GM23338 (cell line): ENCODE measurements at regions not wholly inside any gene's neighbourhood (a gene's known extent, or its start where the extent isn't known, plus 50 kb on each side); places are given as distances from the start of the nearest gene placed in this dataset.

ENCODE experiments used
- ATAC-seq: fragments of 200-7000 bp; cut with Tn5 transposase; 3 replicates; pipeline ENCODE4 v1.9.1; 2020
- DNase-seq: peaks from one replicate; pipeline ENCODE4 v3.0.0-alpha.2; 2015; ENCODE audit warnings: low spot score
- H2AFZ ChIP-seq: fragments of 200-600 bp; sonication (generic); 2 replicates; pipeline ENCODE4 v1.8.0; 2016; ENCODE audit warnings: antibody characterized with exemption, mild to moderate bottlenecking, moderate library complexity
- H3F3A ChIP-seq: fragments of 200-600 bp; sonication (generic); replicated peaks from 2 replicates; pipeline ENCODE4 v1.8.0; 2017; ENCODE audit warnings: antibody characterized with exemption, mixed run types, low read depth
- H3K27ac ChIP-seq: fragments of 200-600 bp; sonication (generic); 2 replicates; pipeline ENCODE4 v1.6.1; 2016; ENCODE audit warnings: low read depth
- H3K27me3 ChIP-seq: fragments of 200-600 bp; sonication (generic); 2 replicates; pipeline ENCODE4 v1.8.0; 2016; ENCODE audit warnings: mild to moderate bottlenecking, mixed run types, moderate library complexity; ENCODE audit not compliant: insufficient read depth
- H3K36me3 ChIP-seq: fragments of 200-600 bp; sonication (generic); 2 replicates; pipeline ENCODE4 v1.8.0; 2016; ENCODE audit warnings: mild to moderate bottlenecking; ENCODE audit not compliant: insufficient read depth
- H3K4me1 ChIP-seq: fragments of 200-600 bp; sonication (generic); 2 replicates; pipeline ENCODE4 v1.8.0; 2016; ENCODE audit warnings: mild to moderate bottlenecking, moderate library complexity; ENCODE audit not compliant: insufficient read depth
- H3K4me2 ChIP-seq: fragments of 200-600 bp; sonication (generic); 2 replicates; pipeline ENCODE4 v1.7.1; 2017; ENCODE audit warnings: mixed run types
- H3K4me3 ChIP-seq: fragments of 200-600 bp; sonication (generic); 2 replicates; pipeline ENCODE4 v1.6.1; 2016; ENCODE audit warnings: mixed run types
- H3K79me2 ChIP-seq: fragments of 200-600 bp; sonication (generic); replicated peaks from 2 replicates; pipeline ENCODE4 v1.8.0; 2017; ENCODE audit warnings: mild to moderate bottlenecking; ENCODE audit not compliant: insufficient read depth
- H3K9me2 ChIP-seq: fragments of 200-600 bp; sonication (generic); 2 replicates; pipeline ENCODE4 v1.8.0; 2017; ENCODE audit not compliant: insufficient read depth
- H4K20me1 ChIP-seq: fragments of 200-600 bp; sonication (generic); replicated peaks from 2 replicates; pipeline ENCODE4 v1.8.0; 2017; ENCODE audit warnings: mild to moderate bottlenecking; ENCODE audit not compliant: insufficient read depth
- H3K27ac Mint-ChIP-seq: 2 replicates; pipeline ENCODE4 v1.8.0; 2020; ENCODE audit warnings: inconsistent platforms, mild to moderate bottlenecking, moderate library complexity, mixed read lengths
- H3K27me3 Mint-ChIP-seq: 3 replicates; pipeline ENCODE4 v1.8.0; 2022; ENCODE audit warnings: low read depth, mild to moderate bottlenecking, moderate library complexity, mixed read lengths, inconsistent platforms; ENCODE audit not compliant: insufficient read depth, poor library complexity
- H3K36me3 Mint-ChIP-seq: 3 replicates; pipeline ENCODE4 v1.8.0; 2021; ENCODE audit warnings: low read depth, mild to moderate bottlenecking, inconsistent platforms, moderate library complexity, mixed read lengths
- H3K4me1 Mint-ChIP-seq: 3 replicates; pipeline ENCODE4 v1.8.0; 2020; ENCODE audit warnings: mild to moderate bottlenecking, inconsistent platforms, mixed read lengths
- H3K4me3 Mint-ChIP-seq: 3 replicates; pipeline ENCODE4 v1.8.0; 2021; ENCODE audit warnings: moderate library complexity, mild to moderate bottlenecking, inconsistent platforms, mixed read lengths
- H3K9me3 Mint-ChIP-seq: 3 replicates; pipeline ENCODE4 v1.8.0; 2020; ENCODE audit warnings: moderate library complexity, mild to moderate bottlenecking, inconsistent platforms, mixed read lengths
- CREB1 ChIP-seq: fragments of 250-450 bp; sonication (Bioruptor Pico); IDR thresholded peaks from 2 replicates; pipeline ENCODE4 v1.5.0; 2020; ENCODE audit warnings: low read depth, mild to moderate bottlenecking, moderate library complexity
- CTCF ChIP-seq, 2 experiments: fragments of 200-600 bp in 1 of 2; sonication (generic) in 1 of 2; conservative IDR thresholded peaks; 2 replicates each; pipeline versions ENCODE4 v1.5.1 to v1.6.1; 2016 to 2017; ENCODE audit warnings: antibody characterized with exemption in 2 of 2, low read depth in 2 of 2, mild to moderate bottlenecking in 2 of 2, moderate library complexity in 1 of 2
- ETS1 ChIP-seq: IDR thresholded peaks from 2 replicates; pipeline ENCODE4 v1.6.1; 2016; ENCODE audit warnings: antibody characterized with exemption
- EZH2 ChIP-seq: fragments of 200-600 bp; sonication (generic); IDR thresholded peaks from one replicate; pipeline ENCODE4 v1.8.0; 2017; ENCODE audit warnings: antibody characterized with exemption, mild to moderate bottlenecking, low read depth; ENCODE audit not compliant: unreplicated experiment
- JUNB ChIP-seq: IDR thresholded peaks from one replicate; pipeline ENCODE4 v1.6.1; 2016; ENCODE audit warnings: antibody characterized with exemption; ENCODE audit not compliant: unreplicated experiment
- NANOG ChIP-seq: IDR thresholded peaks from 2 replicates; pipeline ENCODE4 v1.6.1; 2016; ENCODE audit warnings: antibody characterized with exemption, borderline replicate concordance
- POLR2AphosphoS5 ChIP-seq: IDR thresholded peaks from 2 replicates; pipeline ENCODE4 v1.6.1; 2016; ENCODE audit warnings: antibody characterized with exemption, low read depth
- STAT1 ChIP-seq: IDR thresholded peaks from one replicate; pipeline ENCODE4 v1.6.1; 2016; ENCODE audit warnings: antibody characterized with exemption; ENCODE audit not compliant: unreplicated experiment
- ZNF331 ChIP-seq: fragments of 250-450 bp; sonication (Bioruptor Pico); IDR thresholded peaks from 2 replicates; pipeline ENCODE4 v1.5.0; 2020; ENCODE audit warnings: low read depth, mild to moderate bottlenecking, moderate library complexity
- ZNF462 ChIP-seq: fragments of 250-450 bp; sonication (Bioruptor Pico); IDR thresholded peaks from 2 replicates; pipeline ENCODE4 v1.5.0; 2020; ENCODE audit warnings: mild to moderate bottlenecking, moderate library complexity

GRCh38 chr12:24719293-24719721, 229.6 kb downstream of the BCAT1 start (continued):
- no peak for TF ChIP-seq CTCF (conservative IDR thresholded peaks at IDR 0.05; ENCODE audit: low read depth in 2 of 2)
- no peak for TF ChIP-seq STAT1
- TF ChIP-seq NANOG, result no peak
- TF ChIP-seq ZNF331 (CRISPR knock-in tag), result no peak
- TF ChIP-seq EZH2, result no peak
- no peak for TF ChIP-seq POLR2AphosphoS5

GRCh38 chr12:24718617-24719016, 230.3 kb downstream of the BCAT1 start:
- no peaks in the 10 kb centered on the region for H3K27me3 ChIP-seq
- H3K27ac Mint-ChIP-seq, result no peak overlapping the region
- no peak overlapping the region for H3K4me3 ChIP-seq

More at GRCh38 chr12:24718617-24719016, 230.3 kb downstream of the BCAT1 start:
- Histone ChIP-seq H3F3A (no peaks in the 10 kb centered on the region), H3K4me2 (no peak overlapping the region), H3K79me2 (no peaks in the 10 kb centered on the region), H2AFZ (no peak overlapping the region), H4K20me1 (no peaks in the 10 kb centered on the region), H3K36me3 (no peaks in the 10 kb centered on the region), H3K4me1 (no peaks in the 10 kb centered on the region), H3K9me2 (no peaks in the 10 kb centered on the region; the same call in 1 of the 2 replicates), H3K27ac (no peak overlapping the region)
- Mint-ChIP-seq H3K27me3 (no peaks in the 10 kb centered on the region), H3K36me3 (0 out of 3 replicates have a peak, but pooled peaks cover 3% of the 10 kb centered on the region), H3K4me1 (no peaks in the 10 kb centered on the region), H3K9me3 (peaks cover 3% of the 10 kb centered on the region), H3K4me3 (no peak overlapping the region)
- DNase-seq (no peak), ATAC-seq (no peak)
- no peak for TF ChIP-seq CREB1
- no peak for TF ChIP-seq NANOG
- no peak for TF ChIP-seq ETS1
- no peak for TF ChIP-seq CTCF (conservative IDR thresholded peaks at IDR 0.05; ENCODE audit: low read depth in 2 of 2)
- no peak for TF ChIP-seq JUNB
- TF ChIP-seq ZNF331 (CRISPR knock-in tag), result no peak
- no peak for TF ChIP-seq EZH2
- TF ChIP-seq STAT1, result no peak
- TF ChIP-seq POLR2AphosphoS5, result no peak
- no peak for TF ChIP-seq ZNF462 (CRISPR knock-in tag)
